ENCODE measurements at regions not wholly inside any gene's neighbourhood (a gene's known extent, or its start where the extent isn't known, plus 50 kb on each side); places are given as distances from the start of the nearest gene placed in this dataset.

DNA sequence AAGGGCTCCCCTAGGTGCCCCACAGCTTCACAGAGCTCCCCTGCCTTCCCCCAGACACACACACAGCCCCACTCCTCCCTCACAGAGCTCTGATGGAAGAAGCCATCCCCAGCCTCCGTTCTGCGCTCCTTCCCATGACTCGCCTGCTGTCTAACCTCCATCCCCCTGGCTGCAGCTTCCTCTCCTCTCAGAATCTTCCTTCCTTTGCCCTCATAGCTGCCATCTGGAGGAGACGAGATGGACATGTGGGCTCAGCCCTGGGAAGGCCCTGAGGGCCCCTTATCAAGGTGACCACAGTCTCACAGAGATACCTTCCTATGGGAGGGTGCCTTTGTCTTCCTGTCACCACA is 94.3 kb downstream of the PCDH1 start:
- no peak for DNase-seq (ENCODE audit: low read depth)
- no peak overlapping the region for H3K4me3 ChIP-seq (ENCODE audit: low read depth, low read length)
- TF ChIP-seq, protein P1, sequence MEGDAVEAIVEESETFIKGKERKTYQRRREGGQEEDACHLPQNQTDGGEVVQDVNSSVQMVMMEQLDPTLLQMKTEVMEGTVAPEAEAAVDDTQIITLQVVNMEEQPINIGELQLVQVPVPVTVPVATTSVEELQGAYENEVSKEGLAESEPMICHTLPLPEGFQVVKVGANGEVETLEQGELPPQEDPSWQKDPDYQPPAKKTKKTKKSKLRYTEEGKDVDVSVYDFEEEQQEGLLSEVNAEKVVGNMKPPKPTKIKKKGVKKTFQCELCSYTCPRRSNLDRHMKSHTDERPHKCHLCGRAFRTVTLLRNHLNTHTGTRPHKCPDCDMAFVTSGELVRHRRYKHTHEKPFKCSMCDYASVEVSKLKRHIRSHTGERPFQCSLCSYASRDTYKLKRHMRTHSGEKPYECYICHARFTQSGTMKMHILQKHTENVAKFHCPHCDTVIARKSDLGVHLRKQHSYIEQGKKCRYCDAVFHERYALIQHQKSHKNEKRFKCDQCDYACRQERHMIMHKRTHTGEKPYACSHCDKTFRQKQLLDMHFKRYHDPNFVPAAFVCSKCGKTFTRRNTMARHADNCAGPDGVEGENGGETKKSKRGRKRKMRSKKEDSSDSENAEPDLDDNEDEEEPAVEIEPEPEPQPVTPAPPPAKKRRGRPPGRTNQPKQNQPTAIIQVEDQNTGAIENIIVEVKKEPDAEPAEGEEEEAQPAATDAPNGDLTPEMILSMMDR (IDR thresholded peaks at IDR 0.05; ENCODE audit: insufficient read depth, low read depth, low read length, missing control alignments): no peak

DNA sequence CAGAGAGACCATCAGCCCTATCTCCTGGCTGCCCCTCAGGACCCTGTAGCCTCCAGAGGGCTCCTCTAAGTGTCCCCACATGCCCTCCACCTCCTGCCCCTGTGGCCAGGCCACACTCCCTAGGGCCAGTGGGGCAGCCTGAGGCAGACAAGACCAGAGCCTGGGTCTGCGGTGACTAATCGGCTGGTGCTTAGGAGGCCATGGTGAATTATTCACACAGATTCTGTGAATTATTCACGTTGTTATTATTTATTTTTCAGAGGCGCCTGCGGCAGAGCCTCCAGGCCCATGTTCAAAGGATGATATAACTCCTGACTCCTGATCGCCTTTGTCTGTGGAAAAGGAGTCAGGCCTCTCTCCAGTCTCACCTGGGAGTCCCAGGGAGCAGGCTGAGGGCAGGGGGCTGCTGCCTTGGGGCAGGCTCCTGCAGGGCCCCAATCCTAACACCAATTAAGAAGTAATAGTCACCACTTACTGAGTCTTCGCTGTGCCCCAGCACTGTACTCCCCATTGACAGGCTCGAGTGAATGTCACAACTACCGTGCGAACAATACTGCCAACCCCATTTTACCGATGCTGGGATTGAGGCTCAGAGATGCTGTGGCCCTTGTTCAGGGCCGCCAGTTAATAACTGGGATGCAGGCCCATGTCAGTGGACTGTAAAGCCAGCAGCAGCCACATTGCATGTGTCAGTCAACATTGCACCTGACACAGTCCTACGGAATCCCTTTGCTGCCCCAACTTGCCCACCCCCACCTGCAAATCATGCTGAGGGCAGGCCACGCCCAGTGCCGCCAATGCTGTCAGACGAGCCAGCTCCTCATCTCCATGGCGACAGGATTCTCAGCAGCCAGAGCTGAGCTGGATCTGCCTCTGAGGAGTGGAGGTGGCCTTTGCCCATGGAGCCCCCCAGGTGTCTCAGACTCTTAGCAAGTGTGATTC is 94.9 kb downstream of the PCDH1 start:
- no peak overlapping the region for H3K4me3 ChIP-seq (ENCODE audit: low read depth, low read length)
- TF ChIP-seq, protein P1 (IDR thresholded peaks at IDR 0.05; ENCODE audit: insufficient read depth, low read depth, low read length, missing control alignments): no peak
- no peak for DNase-seq (ENCODE audit: low read depth)

DNA sequence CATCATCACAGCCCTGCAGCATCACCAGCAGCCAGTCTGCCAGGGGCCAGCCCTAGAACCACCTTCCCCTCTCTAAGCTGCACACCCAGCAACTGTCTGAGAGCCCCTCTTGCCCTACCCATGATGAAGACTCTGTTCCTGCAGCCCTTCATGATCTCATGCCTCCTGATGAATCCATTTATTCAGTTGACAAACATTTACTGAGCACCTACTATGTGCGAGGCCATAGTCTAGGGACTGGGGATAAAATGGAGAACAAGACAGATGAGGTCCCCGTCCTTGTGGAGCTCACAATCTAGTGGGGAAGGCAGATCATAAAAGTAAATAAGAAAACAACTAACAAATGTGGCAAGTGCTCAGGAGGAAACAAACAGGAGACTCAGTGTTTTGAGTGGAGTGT is 96.3 kb downstream of the PCDH1 start:
- TF ChIP-seq, protein P1 (IDR thresholded peaks at IDR 0.05; ENCODE audit: insufficient read depth, low read depth, low read length, missing control alignments): no peak
- no peak for DNase-seq (ENCODE audit: low read depth)
- no peak overlapping the region for H3K4me3 ChIP-seq (ENCODE audit: low read depth, low read length)

DNA sequence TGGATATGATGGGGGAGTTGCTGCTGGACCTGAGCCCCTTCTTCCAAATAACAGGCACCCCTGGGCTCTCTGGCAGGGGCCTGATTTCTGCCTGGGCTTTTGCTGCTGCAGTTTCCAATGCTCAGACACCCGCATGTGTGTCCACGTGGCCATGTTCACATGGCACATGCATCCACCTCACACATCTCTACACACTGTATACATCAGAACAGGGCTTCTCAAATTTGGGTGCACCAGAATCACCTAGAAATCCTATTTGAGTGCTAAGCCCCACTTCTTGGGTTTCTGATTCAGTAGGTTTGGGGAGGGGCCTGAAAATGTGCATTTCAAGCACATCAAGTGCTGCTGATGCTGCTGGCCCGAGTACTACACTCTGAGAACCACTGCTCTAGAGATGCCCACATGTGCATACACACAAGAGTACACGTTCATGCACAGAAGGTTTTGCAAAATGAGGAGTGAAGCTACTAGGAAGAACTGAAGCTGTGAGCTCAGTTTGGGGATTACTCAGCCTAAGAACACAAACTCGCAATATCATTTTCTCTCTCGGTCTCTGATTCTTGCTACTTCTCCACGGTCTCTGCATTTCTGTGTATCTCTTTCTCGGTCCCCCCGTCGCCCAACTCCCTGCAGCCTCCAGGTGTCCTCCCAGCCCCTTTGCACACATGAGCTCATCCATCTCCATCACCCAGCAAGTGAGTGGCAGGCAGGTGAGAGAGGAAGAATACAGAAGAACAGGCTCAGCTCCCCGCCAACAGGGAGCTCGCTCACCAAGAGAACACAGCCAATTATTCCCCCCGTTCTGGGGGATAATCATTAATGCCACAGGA is 97.0 kb downstream of the PCDH1 start:
- H3K4me3 ChIP-seq (ENCODE audit: low read depth, low read length): no peak overlapping the region
- TF ChIP-seq, protein P1 (IDR thresholded peaks at IDR 0.05; ENCODE audit: insufficient read depth, low read depth, low read length, missing control alignments): no peak
- DNase-seq (ENCODE audit: low read depth): peak; percentile 39

DNA sequence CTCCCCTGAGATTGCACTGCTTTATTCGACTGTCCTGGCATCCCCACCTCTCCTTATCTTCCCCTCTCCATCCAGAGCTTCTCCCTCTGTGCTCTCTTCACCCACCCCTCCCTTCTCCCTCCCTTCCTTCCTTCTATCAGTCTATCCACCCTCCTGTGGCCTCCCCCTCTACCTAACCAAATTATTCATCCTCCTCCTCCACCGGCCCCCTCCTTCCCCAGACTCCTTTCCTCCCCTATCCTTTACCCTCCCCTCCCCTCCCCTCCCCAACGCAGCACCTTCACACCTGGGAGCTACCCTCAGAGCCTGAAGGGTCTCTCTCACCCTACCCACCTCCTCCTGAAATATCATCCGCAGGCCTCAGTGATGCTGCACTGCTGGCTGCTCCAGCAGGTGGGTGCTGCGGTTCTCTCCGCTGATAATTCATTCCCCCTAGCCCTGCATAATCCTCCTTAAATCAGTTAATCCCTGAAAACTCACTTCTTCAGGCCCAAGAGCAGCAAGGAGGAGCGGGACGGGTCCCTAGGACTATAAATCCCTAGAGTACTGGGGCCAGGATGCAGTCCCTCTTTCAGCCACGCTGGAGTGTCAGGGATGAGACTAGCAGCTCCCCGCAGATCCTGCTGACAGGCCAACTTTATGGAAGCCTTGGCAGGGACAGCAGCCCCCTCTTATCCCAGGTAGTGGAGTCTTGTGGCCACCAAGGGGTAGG is 97.8 kb downstream of the PCDH1 start:
- H3K4me3 ChIP-seq (ENCODE audit: low read depth, low read length): no peak overlapping the region
- no peak for DNase-seq (ENCODE audit: low read depth)
- TF ChIP-seq, protein P1 (IDR thresholded peaks at IDR 0.05; ENCODE audit: insufficient read depth, low read depth, low read length, missing control alignments): no peak

DNA sequence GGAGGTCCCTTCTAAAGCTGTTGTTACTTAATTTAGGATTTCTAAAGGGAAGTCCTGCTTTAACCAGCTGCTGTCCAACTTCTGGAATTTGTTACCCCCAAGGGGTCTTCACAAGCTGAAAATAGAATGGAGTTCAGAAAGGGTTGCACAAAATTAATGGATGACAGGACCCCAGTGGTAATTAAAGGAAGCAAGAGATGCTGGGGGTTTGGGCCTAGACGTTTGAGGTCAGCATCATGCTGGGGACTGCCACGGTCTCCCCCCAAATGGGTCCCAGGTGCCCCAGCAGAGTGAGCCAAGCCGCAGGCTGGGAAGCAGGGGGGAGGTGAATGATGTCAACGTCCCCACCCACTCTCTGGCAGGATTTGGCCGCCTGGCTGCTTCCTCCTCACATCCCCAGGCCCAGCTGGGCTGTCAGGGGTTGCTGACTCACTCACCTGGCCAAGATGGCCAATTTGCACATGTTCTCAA is 97.5 kb upstream of the ARAP3 start:
- TF ChIP-seq, protein P1 (IDR thresholded peaks at IDR 0.05; ENCODE audit: insufficient read depth, low read depth, low read length, missing control alignments): no peak
- no peak overlapping the region for H3K4me3 ChIP-seq (ENCODE audit: low read depth, low read length)
- DNase-seq (ENCODE audit: low read depth): no peak
